ENCODE measurements at regions not wholly inside any gene's neighbourhood (a gene's known extent, or its start where the extent isn't known, plus 50 kb on each side); places are given as distances from the start of the nearest gene placed in this dataset.
"Not testable (repeated sequence)": the region's sequence is repeated elsewhere in the genome, so short reads cannot be mapped to it uniquely, and the experiment has no call there.

- H3K9ac ChIP-seq (ENCODE audit: low read length); H3K9me3 ChIP-seq (ENCODE audit: insufficient read depth, low read length); H3K79me2 ChIP-seq (ENCODE audit: low read length); H3K4me3 ChIP-seq (ENCODE audit: low read length); H3K4me1 ChIP-seq (ENCODE audit: low read length); H3K36me3 ChIP-seq (replicated peaks; ENCODE audit: low read depth, low read length); H3K27ac ChIP-seq (ENCODE audit: low read length); H2AFZ ChIP-seq (ENCODE audit: low read depth, low read length); H3K27me3 ChIP-seq (ENCODE audit: low read depth, low read length); H3K4me2 ChIP-seq (ENCODE audit: low read length); H4K20me1 ChIP-seq (ENCODE audit: insufficient read depth, low read length): not testable (repeated sequence)
These were observed 957.2 kb upstream of the DEFB115 start for GRCh38 chr20:30300220-30300642.

- H3K79me2 ChIP-seq (ENCODE audit: low read length); H3K4me3 ChIP-seq (ENCODE audit: low read length); H3K4me2 ChIP-seq (ENCODE audit: low read length); H3K27me3 ChIP-seq (ENCODE audit: low read depth, low read length); H3K36me3 ChIP-seq (replicated peaks; ENCODE audit: low read depth, low read length); H3K9ac ChIP-seq (ENCODE audit: low read length); H2AFZ ChIP-seq (ENCODE audit: low read depth, low read length); H3K27ac ChIP-seq (ENCODE audit: low read length); H4K20me1 ChIP-seq (ENCODE audit: insufficient read depth, low read length); H3K4me1 ChIP-seq (ENCODE audit: low read length); H3K9me3 ChIP-seq (ENCODE audit: insufficient read depth, low read length): not testable (repeated sequence)
These were observed 954.7 kb upstream of the DEFB115 start for GRCh38 chr20:30302786-30303185.

- H4K20me1 ChIP-seq (ENCODE audit: insufficient read depth, low read length); H3K4me3 ChIP-seq (ENCODE audit: low read length); H3K9ac ChIP-seq (ENCODE audit: low read length); H3K9me3 ChIP-seq (ENCODE audit: insufficient read depth, low read length); H3K79me2 ChIP-seq (ENCODE audit: low read length); H3K36me3 ChIP-seq (replicated peaks; ENCODE audit: low read depth, low read length); H2AFZ ChIP-seq (ENCODE audit: low read depth, low read length); H3K4me2 ChIP-seq (ENCODE audit: low read length); H3K27me3 ChIP-seq (ENCODE audit: low read depth, low read length); H3K27ac ChIP-seq (ENCODE audit: low read length); H3K4me1 ChIP-seq (ENCODE audit: low read length): not testable (repeated sequence)
These were observed 947.5 kb upstream of the DEFB115 start for GRCh38 chr20:30309938-30310337.

GRCh38 chr20:30310385-30310784 lies 947.1 kb upstream of the DEFB115 start:
- H3K36me3 ChIP-seq (replicated peaks; ENCODE audit: low read depth, low read length); H3K79me2 ChIP-seq (ENCODE audit: low read length); H3K9me3 ChIP-seq (ENCODE audit: insufficient read depth, low read length); H3K4me2 ChIP-seq (ENCODE audit: low read length); H4K20me1 ChIP-seq (ENCODE audit: insufficient read depth, low read length); H3K4me3 ChIP-seq (ENCODE audit: low read length); H3K27me3 ChIP-seq (ENCODE audit: low read depth, low read length); H2AFZ ChIP-seq (ENCODE audit: low read depth, low read length); H3K27ac ChIP-seq (ENCODE audit: low read length); H3K9ac ChIP-seq (ENCODE audit: low read length); H3K4me1 ChIP-seq (ENCODE audit: low read length): not testable (repeated sequence)

GRCh38 chr20:30312220-30312619 lies 945.2 kb upstream of the DEFB115 start:
- not testable (repeated sequence) for H3K27ac ChIP-seq (ENCODE audit: low read length); H3K4me2 ChIP-seq (ENCODE audit: low read length); H3K9ac ChIP-seq (ENCODE audit: low read length); H2AFZ ChIP-seq (ENCODE audit: low read depth, low read length); H3K36me3 ChIP-seq (replicated peaks; ENCODE audit: low read depth, low read length); H3K4me3 ChIP-seq (ENCODE audit: low read length); H3K4me1 ChIP-seq (ENCODE audit: low read length); H3K9me3 ChIP-seq (ENCODE audit: insufficient read depth, low read length); H3K79me2 ChIP-seq (ENCODE audit: low read length); H3K27me3 ChIP-seq (ENCODE audit: low read depth, low read length); H4K20me1 ChIP-seq (ENCODE audit: insufficient read depth, low read length)

GRCh38 chr20:30313660-30314059 lies 943.8 kb upstream of the DEFB115 start:
- not testable (repeated sequence) for H4K20me1 ChIP-seq (ENCODE audit: insufficient read depth, low read length); H3K9ac ChIP-seq (ENCODE audit: low read length); H3K27ac ChIP-seq (ENCODE audit: low read length); H2AFZ ChIP-seq (ENCODE audit: low read depth, low read length); H3K9me3 ChIP-seq (ENCODE audit: insufficient read depth, low read length); H3K4me1 ChIP-seq (ENCODE audit: low read length); H3K36me3 ChIP-seq (replicated peaks; ENCODE audit: low read depth, low read length); H3K4me3 ChIP-seq (ENCODE audit: low read length); H3K27me3 ChIP-seq (ENCODE audit: low read depth, low read length); H3K79me2 ChIP-seq (ENCODE audit: low read length); H3K4me2 ChIP-seq (ENCODE audit: low read length)

GRCh38 chr20:30316063-30316462 lies 941.4 kb upstream of the DEFB115 start:
- not testable (repeated sequence) for H3K36me3 ChIP-seq (replicated peaks; ENCODE audit: low read depth, low read length); H3K9ac ChIP-seq (ENCODE audit: low read length); H3K4me1 ChIP-seq (ENCODE audit: low read length); H2AFZ ChIP-seq (ENCODE audit: low read depth, low read length); H3K4me3 ChIP-seq (ENCODE audit: low read length); H3K9me3 ChIP-seq (ENCODE audit: insufficient read depth, low read length); H4K20me1 ChIP-seq (ENCODE audit: insufficient read depth, low read length); H3K79me2 ChIP-seq (ENCODE audit: low read length); H3K27me3 ChIP-seq (ENCODE audit: low read depth, low read length); H3K27ac ChIP-seq (ENCODE audit: low read length); H3K4me2 ChIP-seq (ENCODE audit: low read length)

GRCh38 chr20:30316532-30317299 lies 940.7 kb upstream of the DEFB115 start:
- H3K9me3 ChIP-seq (ENCODE audit: insufficient read depth, low read length); H4K20me1 ChIP-seq (ENCODE audit: insufficient read depth, low read length); H2AFZ ChIP-seq (ENCODE audit: low read depth, low read length): not testable (repeated sequence)

GRCh38 chr20:30333744-30334143 lies 923.7 kb upstream of the DEFB115 start:
- not testable (repeated sequence) for H3K27ac ChIP-seq (ENCODE audit: low read length); H3K4me2 ChIP-seq (ENCODE audit: low read length); H3K9ac ChIP-seq (ENCODE audit: low read length); H3K9me3 ChIP-seq (ENCODE audit: insufficient read depth, low read length); H3K4me1 ChIP-seq (ENCODE audit: low read length); H4K20me1 ChIP-seq (ENCODE audit: insufficient read depth, low read length); H3K36me3 ChIP-seq (replicated peaks; ENCODE audit: low read depth, low read length); H3K79me2 ChIP-seq (ENCODE audit: low read length); H3K27me3 ChIP-seq (ENCODE audit: low read depth, low read length); H2AFZ ChIP-seq (ENCODE audit: low read depth, low read length); H3K4me3 ChIP-seq (ENCODE audit: low read length)

More at GRCh38 chr20:30316532-30317299, 940.7 kb upstream of the DEFB115 start:
- not testable (repeated sequence) for H3K4me2 ChIP-seq (ENCODE audit: low read length); H3K4me1 ChIP-seq (ENCODE audit: low read length); H3K27me3 ChIP-seq (ENCODE audit: low read depth, low read length); H3K36me3 ChIP-seq (replicated peaks; ENCODE audit: low read depth, low read length); H3K27ac ChIP-seq (ENCODE audit: low read length); H3K9ac ChIP-seq (ENCODE audit: low read length); H3K4me3 ChIP-seq (ENCODE audit: low read length); H3K79me2 ChIP-seq (ENCODE audit: low read length)

- not testable (repeated sequence) for H4K20me1 ChIP-seq (ENCODE audit: insufficient read depth, low read length); H3K4me1 ChIP-seq (ENCODE audit: low read length); H3K79me2 ChIP-seq (ENCODE audit: low read length); H3K27ac ChIP-seq (ENCODE audit: low read length); H2AFZ ChIP-seq (ENCODE audit: low read depth, low read length); H3K27me3 ChIP-seq (ENCODE audit: low read depth, low read length); H3K9ac ChIP-seq (ENCODE audit: low read length); H3K4me3 ChIP-seq (ENCODE audit: low read length); H3K4me2 ChIP-seq (ENCODE audit: low read length); H3K9me3 ChIP-seq (ENCODE audit: insufficient read depth, low read length); H3K36me3 ChIP-seq (replicated peaks; ENCODE audit: low read depth, low read length)
These were observed 919.9 kb upstream of the DEFB115 start for GRCh38 chr20:30337556-30337955.

Measured in OCI-LY3 (cell line).